ENCODE measurements at regions not wholly inside any gene's neighbourhood (a gene's known extent, or its start where the extent isn't known, plus 50 kb on each side); places are given as distances from the start of the nearest gene placed in this dataset.

- DNase-seq (ENCODE audit: low spot score) (no peak), ATAC-seq (no peak)
- CTCF ChIA-PET = no interaction called here
- no peak overlapping the region for H3K4me3 Mint-ChIP-seq
- no peaks in the 10 kb centered on the region for H3K27me3 Mint-ChIP-seq (ENCODE audit: low read depth)
- POLR2A ChIA-PET = no interaction called here
- H3K27ac Mint-ChIP-seq = no peak overlapping the region
- no peak for TF ChIP-seq SP1 (CRISPR knock-in tag; conservative IDR thresholded peaks at IDR 0.05)
- TF ChIP-seq HMGA2 (CRISPR knock-in tag; IDR thresholded peaks at IDR 0.05) = no peak
- TF ChIP-seq FOXK1 (CRISPR knock-in tag; IDR thresholded peaks at IDR 0.05) = no peak
- TF ChIP-seq, protein P1, sequence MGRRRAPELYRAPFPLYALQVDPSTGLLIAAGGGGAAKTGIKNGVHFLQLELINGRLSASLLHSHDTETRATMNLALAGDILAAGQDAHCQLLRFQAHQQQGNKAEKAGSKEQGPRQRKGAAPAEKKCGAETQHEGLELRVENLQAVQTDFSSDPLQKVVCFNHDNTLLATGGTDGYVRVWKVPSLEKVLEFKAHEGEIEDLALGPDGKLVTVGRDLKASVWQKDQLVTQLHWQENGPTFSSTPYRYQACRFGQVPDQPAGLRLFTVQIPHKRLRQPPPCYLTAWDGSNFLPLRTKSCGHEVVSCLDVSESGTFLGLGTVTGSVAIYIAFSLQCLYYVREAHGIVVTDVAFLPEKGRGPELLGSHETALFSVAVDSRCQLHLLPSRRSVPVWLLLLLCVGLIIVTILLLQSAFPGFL (CRISPR knock-in tag; IDR thresholded peaks at IDR 0.05; ENCODE audit: borderline replicate concordance) = no peak
- TF ChIP-seq NR3C1 (CRISPR knock-in tag; conservative IDR thresholded peaks at IDR 0.05; ENCODE audit: low read depth) = no peak
- no peak for TF ChIP-seq KAT7 (CRISPR knock-in tag; IDR thresholded peaks at IDR 0.05; ENCODE audit: borderline replicate concordance)
- TF ChIP-seq, protein P2, sequence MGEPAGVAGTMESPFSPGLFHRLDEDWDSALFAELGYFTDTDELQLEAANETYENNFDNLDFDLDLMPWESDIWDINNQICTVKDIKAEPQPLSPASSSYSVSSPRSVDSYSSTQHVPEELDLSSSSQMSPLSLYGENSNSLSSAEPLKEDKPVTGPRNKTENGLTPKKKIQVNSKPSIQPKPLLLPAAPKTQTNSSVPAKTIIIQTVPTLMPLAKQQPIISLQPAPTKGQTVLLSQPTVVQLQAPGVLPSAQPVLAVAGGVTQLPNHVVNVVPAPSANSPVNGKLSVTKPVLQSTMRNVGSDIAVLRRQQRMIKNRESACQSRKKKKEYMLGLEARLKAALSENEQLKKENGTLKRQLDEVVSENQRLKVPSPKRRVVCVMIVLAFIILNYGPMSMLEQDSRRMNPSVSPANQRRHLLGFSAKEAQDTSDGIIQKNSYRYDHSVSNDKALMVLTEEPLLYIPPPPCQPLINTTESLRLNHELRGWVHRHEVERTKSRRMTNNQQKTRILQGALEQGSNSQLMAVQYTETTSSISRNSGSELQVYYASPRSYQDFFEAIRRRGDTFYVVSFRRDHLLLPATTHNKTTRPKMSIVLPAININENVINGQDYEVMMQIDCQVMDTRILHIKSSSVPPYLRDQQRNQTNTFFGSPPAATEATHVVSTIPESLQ (CRISPR knock-in tag; IDR thresholded peaks at IDR 0.05) = no peak
- TF ChIP-seq FOXJ3 (CRISPR knock-in tag; IDR thresholded peaks at IDR 0.05; ENCODE audit: borderline replicate concordance) = no peak
- no peak for TF ChIP-seq ELF4 (CRISPR knock-in tag; IDR thresholded peaks at IDR 0.05; ENCODE audit: low read depth)
- TF ChIP-seq GRHL2 (CRISPR knock-in tag; IDR thresholded peaks at IDR 0.05; ENCODE audit: insufficient replicate concordance, severe bottlenecking) = no peak
- TF ChIP-seq, protein P3, sequence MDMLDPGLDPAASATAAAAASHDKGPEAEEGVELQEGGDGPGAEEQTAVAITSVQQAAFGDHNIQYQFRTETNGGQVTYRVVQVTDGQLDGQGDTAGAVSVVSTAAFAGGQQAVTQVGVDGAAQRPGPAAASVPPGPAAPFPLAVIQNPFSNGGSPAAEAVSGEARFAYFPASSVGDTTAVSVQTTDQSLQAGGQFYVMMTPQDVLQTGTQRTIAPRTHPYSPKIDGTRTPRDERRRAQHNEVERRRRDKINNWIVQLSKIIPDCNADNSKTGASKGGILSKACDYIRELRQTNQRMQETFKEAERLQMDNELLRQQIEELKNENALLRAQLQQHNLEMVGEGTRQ (CRISPR knock-in tag; IDR thresholded peaks at IDR 0.05) = no peak
- TF ChIP-seq TP53 (CRISPR knock-in tag; IDR thresholded peaks at IDR 0.05) = no peak
- TF ChIP-seq, protein P4, sequence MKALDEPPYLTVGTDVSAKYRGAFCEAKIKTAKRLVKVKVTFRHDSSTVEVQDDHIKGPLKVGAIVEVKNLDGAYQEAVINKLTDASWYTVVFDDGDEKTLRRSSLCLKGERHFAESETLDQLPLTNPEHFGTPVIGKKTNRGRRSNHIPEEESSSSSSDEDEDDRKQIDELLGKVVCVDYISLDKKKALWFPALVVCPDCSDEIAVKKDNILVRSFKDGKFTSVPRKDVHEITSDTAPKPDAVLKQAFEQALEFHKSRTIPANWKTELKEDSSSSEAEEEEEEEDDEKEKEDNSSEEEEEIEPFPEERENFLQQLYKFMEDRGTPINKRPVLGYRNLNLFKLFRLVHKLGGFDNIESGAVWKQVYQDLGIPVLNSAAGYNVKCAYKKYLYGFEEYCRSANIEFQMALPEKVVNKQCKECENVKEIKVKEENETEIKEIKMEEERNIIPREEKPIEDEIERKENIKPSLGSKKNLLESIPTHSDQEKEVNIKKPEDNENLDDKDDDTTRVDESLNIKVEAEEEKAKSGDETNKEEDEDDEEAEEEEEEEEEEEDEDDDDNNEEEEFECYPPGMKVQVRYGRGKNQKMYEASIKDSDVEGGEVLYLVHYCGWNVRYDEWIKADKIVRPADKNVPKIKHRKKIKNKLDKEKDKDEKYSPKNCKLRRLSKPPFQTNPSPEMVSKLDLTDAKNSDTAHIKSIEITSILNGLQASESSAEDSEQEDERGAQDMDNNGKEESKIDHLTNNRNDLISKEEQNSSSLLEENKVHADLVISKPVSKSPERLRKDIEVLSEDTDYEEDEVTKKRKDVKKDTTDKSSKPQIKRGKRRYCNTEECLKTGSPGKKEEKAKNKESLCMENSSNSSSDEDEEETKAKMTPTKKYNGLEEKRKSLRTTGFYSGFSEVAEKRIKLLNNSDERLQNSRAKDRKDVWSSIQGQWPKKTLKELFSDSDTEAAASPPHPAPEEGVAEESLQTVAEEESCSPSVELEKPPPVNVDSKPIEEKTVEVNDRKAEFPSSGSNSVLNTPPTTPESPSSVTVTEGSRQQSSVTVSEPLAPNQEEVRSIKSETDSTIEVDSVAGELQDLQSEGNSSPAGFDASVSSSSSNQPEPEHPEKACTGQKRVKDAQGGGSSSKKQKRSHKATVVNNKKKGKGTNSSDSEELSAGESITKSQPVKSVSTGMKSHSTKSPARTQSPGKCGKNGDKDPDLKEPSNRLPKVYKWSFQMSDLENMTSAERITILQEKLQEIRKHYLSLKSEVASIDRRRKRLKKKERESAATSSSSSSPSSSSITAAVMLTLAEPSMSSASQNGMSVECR (CRISPR knock-in tag; IDR thresholded peaks at IDR 0.05; ENCODE audit: borderline replicate concordance) = no peak
- TF ChIP-seq CREM (CRISPR knock-in tag; IDR thresholded peaks at IDR 0.05) = no peak
- TF ChIP-seq MLX (CRISPR knock-in tag; IDR thresholded peaks at IDR 0.05) = no peak
- TF ChIP-seq ATF1 (CRISPR knock-in tag; IDR thresholded peaks at IDR 0.05) = no peak
- TF ChIP-seq HMGXB4 (CRISPR knock-in tag; IDR thresholded peaks at IDR 0.05) = no peak
- H3K9me3 Mint-ChIP-seq = no peaks in the 10 kb centered on the region
- no peaks in the 10 kb centered on the region for H3K36me3 Mint-ChIP-seq
- H3K4me1 Mint-ChIP-seq = no peaks in the 10 kb centered on the region
Observed at GRCh38 chr6:115634887-115635286, 425.8 kb downstream of the FRK start.
